OCI-LY1 (cell line): ENCODE measurements at regions not wholly inside any gene's neighbourhood (a gene's known extent, or its start where the extent isn't known, plus 50 kb on each side); places are given as distances from the start of the nearest gene placed in this dataset.

Source experiments
- EZH2 ChIP-seq: fragments of 200-600 bp; sonication (generic), shearing (Covaris generic); IDR thresholded peaks from 2 replicates; pipeline ENCODE4 v1.8.0; 2017; ENCODE audit warnings: borderline replicate concordance, mixed run types, mild to moderate bottlenecking, antibody characterized with exemption, low read length, moderate library complexity, mixed read lengths
- TF ChIP-seq, protein P1 (sequence below): fragments of 200-600 bp; sonication (generic), shearing (Covaris generic); IDR thresholded peaks from 2 replicates; pipeline ENCODE4 v1.5.1; 2017; ENCODE audit warnings: mild to moderate bottlenecking, antibody characterized with exemption, low read length, moderate library complexity, mixed read lengths

DNA sequence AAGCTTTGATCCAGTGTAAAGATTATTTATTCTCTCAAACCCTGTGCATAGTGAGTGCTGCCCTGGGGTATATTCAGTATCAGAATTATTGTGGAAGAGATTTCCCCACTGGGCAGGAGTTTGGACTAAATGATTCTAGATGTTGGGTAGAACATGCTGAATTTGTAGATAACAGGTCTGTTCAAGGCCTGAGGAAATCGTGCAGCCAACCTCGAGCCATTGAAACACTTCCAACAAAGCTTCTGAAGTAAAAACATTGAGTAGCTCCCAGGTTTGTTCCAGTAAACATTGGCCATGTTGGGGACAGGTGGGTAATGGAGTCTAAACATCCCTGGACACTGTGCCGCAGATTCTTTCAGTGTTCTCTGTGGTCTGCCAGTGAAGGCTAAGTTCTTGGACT is 87.5 kb downstream of the LLPH start:
- TF ChIP-seq EZH2: no peak
- TF ChIP-seq, protein P1, sequence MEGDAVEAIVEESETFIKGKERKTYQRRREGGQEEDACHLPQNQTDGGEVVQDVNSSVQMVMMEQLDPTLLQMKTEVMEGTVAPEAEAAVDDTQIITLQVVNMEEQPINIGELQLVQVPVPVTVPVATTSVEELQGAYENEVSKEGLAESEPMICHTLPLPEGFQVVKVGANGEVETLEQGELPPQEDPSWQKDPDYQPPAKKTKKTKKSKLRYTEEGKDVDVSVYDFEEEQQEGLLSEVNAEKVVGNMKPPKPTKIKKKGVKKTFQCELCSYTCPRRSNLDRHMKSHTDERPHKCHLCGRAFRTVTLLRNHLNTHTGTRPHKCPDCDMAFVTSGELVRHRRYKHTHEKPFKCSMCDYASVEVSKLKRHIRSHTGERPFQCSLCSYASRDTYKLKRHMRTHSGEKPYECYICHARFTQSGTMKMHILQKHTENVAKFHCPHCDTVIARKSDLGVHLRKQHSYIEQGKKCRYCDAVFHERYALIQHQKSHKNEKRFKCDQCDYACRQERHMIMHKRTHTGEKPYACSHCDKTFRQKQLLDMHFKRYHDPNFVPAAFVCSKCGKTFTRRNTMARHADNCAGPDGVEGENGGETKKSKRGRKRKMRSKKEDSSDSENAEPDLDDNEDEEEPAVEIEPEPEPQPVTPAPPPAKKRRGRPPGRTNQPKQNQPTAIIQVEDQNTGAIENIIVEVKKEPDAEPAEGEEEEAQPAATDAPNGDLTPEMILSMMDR: no peak
